ENCODE measurements at regions not wholly inside any gene's neighbourhood (a gene's known extent, or its start where the extent isn't known, plus 50 kb on each side); places are given as distances from the start of the nearest gene placed in this dataset.
"Not testable (repeated sequence)": the region's sequence is repeated elsewhere in the genome, so short reads cannot be mapped to it uniquely, and the experiment has no call there.

DNA sequence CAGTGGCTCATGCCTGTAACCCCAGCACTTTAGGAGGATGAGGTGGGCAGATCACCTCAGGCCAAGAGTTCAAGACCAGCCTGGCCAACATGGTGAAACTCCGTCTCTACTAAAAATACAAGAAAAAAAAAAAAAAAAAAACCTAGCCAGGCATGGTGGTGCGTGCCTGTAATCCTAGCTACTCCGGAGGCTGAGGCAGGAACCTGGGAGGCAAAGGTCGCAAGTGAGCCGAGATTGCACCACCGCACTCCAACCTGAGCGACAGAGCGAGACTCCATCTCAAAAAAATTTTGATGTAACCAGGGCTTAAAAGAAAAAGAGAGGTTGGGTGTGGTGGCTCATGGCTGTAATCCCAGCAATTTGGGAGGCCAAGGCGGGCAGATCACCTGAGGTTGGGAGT lies 66.4 kb upstream of the PRR5 start:
- TF ChIP-seq, protein P1, sequence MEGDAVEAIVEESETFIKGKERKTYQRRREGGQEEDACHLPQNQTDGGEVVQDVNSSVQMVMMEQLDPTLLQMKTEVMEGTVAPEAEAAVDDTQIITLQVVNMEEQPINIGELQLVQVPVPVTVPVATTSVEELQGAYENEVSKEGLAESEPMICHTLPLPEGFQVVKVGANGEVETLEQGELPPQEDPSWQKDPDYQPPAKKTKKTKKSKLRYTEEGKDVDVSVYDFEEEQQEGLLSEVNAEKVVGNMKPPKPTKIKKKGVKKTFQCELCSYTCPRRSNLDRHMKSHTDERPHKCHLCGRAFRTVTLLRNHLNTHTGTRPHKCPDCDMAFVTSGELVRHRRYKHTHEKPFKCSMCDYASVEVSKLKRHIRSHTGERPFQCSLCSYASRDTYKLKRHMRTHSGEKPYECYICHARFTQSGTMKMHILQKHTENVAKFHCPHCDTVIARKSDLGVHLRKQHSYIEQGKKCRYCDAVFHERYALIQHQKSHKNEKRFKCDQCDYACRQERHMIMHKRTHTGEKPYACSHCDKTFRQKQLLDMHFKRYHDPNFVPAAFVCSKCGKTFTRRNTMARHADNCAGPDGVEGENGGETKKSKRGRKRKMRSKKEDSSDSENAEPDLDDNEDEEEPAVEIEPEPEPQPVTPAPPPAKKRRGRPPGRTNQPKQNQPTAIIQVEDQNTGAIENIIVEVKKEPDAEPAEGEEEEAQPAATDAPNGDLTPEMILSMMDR (IDR thresholded peaks at IDR 0.05; ENCODE audit: low read depth, low read length, poor library complexity, severe bottlenecking) = not testable (repeated sequence)
- TF ChIP-seq EZH2phosphoT487 (IDR thresholded peaks at IDR 0.05; ENCODE audit: borderline replicate concordance, low read length) = not testable (repeated sequence)

Measured in DOHH2 (cell line).